Neuronal stem cell (in vitro differentiated cells): ENCODE measurements at regions not wholly inside any gene's neighbourhood (a gene's known extent, or its start where the extent isn't known, plus 50 kb on each side); places are given as distances from the start of the nearest gene placed in this dataset.

Source experiments
- DNase-seq: peaks from one replicate; pipeline ENCODE4 v3.0.0-alpha.2; 2013; ENCODE audit warnings: low spot score
- H2AFZ ChIP-seq: one replicate; pipeline ENCODE4 v1.6.1; 2013; ENCODE audit warnings: mild to moderate bottlenecking, low read length, inconsistent platforms
- H2AK5ac ChIP-seq: 2 replicates; pipeline ENCODE4 v1.6.1; 2013; ENCODE audit warnings: low read depth, mild to moderate bottlenecking, inconsistent platforms, low read length, moderate library complexity, mixed read lengths
- H2BK120ac ChIP-seq: 2 replicates; pipeline ENCODE4 v1.6.1; 2013; ENCODE audit warnings: low read depth, mild to moderate bottlenecking, inconsistent platforms, low read length, moderate library complexity, mixed read lengths
- H2BK12ac ChIP-seq: one replicate; pipeline ENCODE4 v1.6.1; 2013; ENCODE audit warnings: low read length, inconsistent platforms
- H2BK15ac ChIP-seq: 2 replicates; pipeline ENCODE4 v1.6.1; 2013; ENCODE audit warnings: mild to moderate bottlenecking, low read length, inconsistent platforms, mixed read lengths
- H2BK5ac ChIP-seq: one replicate; pipeline ENCODE4 v1.6.1; 2013; ENCODE audit warnings: inconsistent platforms, mild to moderate bottlenecking, low read length, moderate library complexity
- H3K14ac ChIP-seq: one replicate; pipeline ENCODE4 v1.6.1; 2013; ENCODE audit warnings: low read length, inconsistent platforms
- H3K18ac ChIP-seq: 2 replicates; pipeline ENCODE4 v1.6.1; 2013; ENCODE audit warnings: low read length, inconsistent platforms
- H3K23ac ChIP-seq: 2 replicates; pipeline ENCODE4 v1.6.1; 2013; ENCODE audit warnings: low read depth, mild to moderate bottlenecking, mixed read lengths, low read length, inconsistent platforms; ENCODE audit not compliant: poor library complexity
- H3K27ac ChIP-seq: replicated peaks from 3 replicates; pipeline ENCODE4 v1.5.1; 2013; ENCODE audit warnings: low read length, inconsistent platforms
- H3K27me3 ChIP-seq, 3 experiments: 2 replicates each; pipeline ENCODE4 v1.6.1; 2013; ENCODE audit warnings: low read length in 3 of 3, mild to moderate bottlenecking in 2 of 3, inconsistent platforms in 1 of 3, low read depth in 1 of 3, mixed read lengths in 1 of 3, moderate library complexity in 1 of 3; ENCODE audit not compliant: control insufficient read depth in 3 of 3, insufficient read depth in 3 of 3
- H3K36me3 ChIP-seq, 2 donors: replicated peaks in 1 of 2; 2 replicates each; pipeline ENCODE4 v1.6.1; 2013; ENCODE audit warnings: low read length in 2 of 2; ENCODE audit not compliant: control insufficient read depth in 2 of 2, insufficient read depth in 2 of 2
- H3K4ac ChIP-seq: 2 replicates; pipeline ENCODE4 v1.6.1; 2013; ENCODE audit warnings: inconsistent platforms, mild to moderate bottlenecking, low read length, moderate library complexity
- H3K4me1 ChIP-seq, 2 donors: 1 replicate in 1 of 2; 2 replicates in 1 of 2; pipeline ENCODE4 v1.6.1; 2013; ENCODE audit warnings: low read length in 2 of 2, low read depth in 1 of 2; ENCODE audit not compliant: control insufficient read depth in 2 of 2, insufficient read depth in 1 of 2
- H3K4me2 ChIP-seq: one replicate; pipeline ENCODE4 v1.6.1; 2013; ENCODE audit warnings: mild to moderate bottlenecking, low read length, inconsistent platforms; ENCODE audit not compliant: insufficient read depth, poor library complexity, severe bottlenecking
- H3K4me3 ChIP-seq, 2 donors: 2 replicates each; pipeline ENCODE4 v1.5.1; 2013; ENCODE audit warnings: low read length in 2 of 2, mild to moderate bottlenecking in 2 of 2, inconsistent platforms in 1 of 2, moderate library complexity in 1 of 2
- H3K79me1 ChIP-seq: one replicate; pipeline ENCODE4 v1.6.1; 2013; ENCODE audit warnings: low read depth, mild to moderate bottlenecking, inconsistent platforms, low read length, moderate library complexity
- H3K9ac ChIP-seq: one replicate; pipeline ENCODE4 v1.6.1; 2013; ENCODE audit warnings: mild to moderate bottlenecking, low read depth, low read length, inconsistent platforms; ENCODE audit not compliant: poor library complexity
- H3K9me3 ChIP-seq, 2 donors: replicated peaks in 1 of 2; 2 replicates each; pipeline versions ENCODE3 to v1.6.1; 2013; ENCODE audit warnings: low read length in 2 of 2, mild to moderate bottlenecking in 2 of 2, inconsistent platforms in 1 of 2, low read depth in 1 of 2, mixed read lengths in 1 of 2, moderate library complexity in 1 of 2; ENCODE audit not compliant: control insufficient read depth in 2 of 2, insufficient read depth in 1 of 2
- H4K8ac ChIP-seq: one replicate; pipeline ENCODE4 v1.6.1; 2013; ENCODE audit warnings: low read depth, mild to moderate bottlenecking, inconsistent platforms, low read length, moderate library complexity
- H4K91ac ChIP-seq: one replicate; pipeline ENCODE4 v1.6.1; 2013; ENCODE audit warnings: low read length, low read depth, mild to moderate bottlenecking, inconsistent platforms; ENCODE audit not compliant: poor library complexity
- WGBS, 2 donors: extraction: QIAGEN DNeasy Blood & Tissue Kit; methylation state at CpG; one replicate each; pipeline ENCODE4 v1.1.7; 2013; ENCODE audit warnings: missing lambda C conversion rate in 2 of 2, mixed read lengths in 1 of 2; ENCODE audit not compliant: insufficient read length in 2 of 2, insufficient replicate concordance in 1 of 2; ENCODE audit errors: extremely low coverage in 2 of 2; 5-methylcytosine and 5-hydroxymethylcytosine counted together

DNA sequence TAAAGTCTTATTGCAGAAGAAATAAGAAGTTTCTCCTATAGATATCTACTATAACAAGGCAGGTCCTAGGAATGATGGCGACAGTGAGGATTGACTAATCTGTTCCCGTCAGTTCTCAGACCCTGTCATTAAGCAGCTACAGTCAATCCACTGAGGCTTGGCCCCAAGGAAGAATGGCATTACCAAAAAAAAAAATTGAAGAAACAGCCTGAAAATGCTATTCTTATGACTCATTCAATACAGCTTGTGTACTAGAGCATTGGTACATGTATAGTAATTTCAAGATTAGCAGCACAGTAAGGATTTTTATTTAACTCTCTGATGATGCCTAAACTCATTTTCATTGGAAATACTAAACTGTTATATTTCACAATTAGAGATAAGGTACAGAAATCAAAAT lies 1096.1 kb upstream of the NXPH2 start:
- no peak overlapping the region for H2BK12ac ChIP-seq
- H2BK5ac ChIP-seq: no peak overlapping the region
- no peak overlapping the region for H4K91ac ChIP-seq
- H3K4me3 ChIP-seq: no peak overlapping the region
- H2BK120ac ChIP-seq: no peak overlapping the region
- no peak overlapping the region for H2BK15ac ChIP-seq
- H3K4me1 ChIP-seq: no peaks in the 10 kb centered on the region
- no peak overlapping the region for H3K4ac ChIP-seq
- no peaks in the 10 kb centered on the region for H3K9me3 ChIP-seq
- DNase-seq: no peak
- no peaks in the 10 kb centered on the region for H3K79me1 ChIP-seq
- WGBS, 2 donors: no CpG with 5 or more reads among the region's 2 CpGs
- H2AK5ac ChIP-seq: no peak overlapping the region
- no peak overlapping the region for H3K14ac ChIP-seq
- no peak overlapping the region for H3K27ac ChIP-seq
- H3K18ac ChIP-seq: no peak overlapping the region
- H3K27me3 ChIP-seq: no peaks in the 10 kb centered on the region
- no peak overlapping the region for H2AFZ ChIP-seq
- H3K4me2 ChIP-seq: no peak overlapping the region
- H3K36me3 ChIP-seq: no peaks in the 10 kb centered on the region
- no peak overlapping the region for H4K8ac ChIP-seq
- no peak overlapping the region for H3K23ac ChIP-seq
- H3K9ac ChIP-seq: no peak overlapping the region

DNA sequence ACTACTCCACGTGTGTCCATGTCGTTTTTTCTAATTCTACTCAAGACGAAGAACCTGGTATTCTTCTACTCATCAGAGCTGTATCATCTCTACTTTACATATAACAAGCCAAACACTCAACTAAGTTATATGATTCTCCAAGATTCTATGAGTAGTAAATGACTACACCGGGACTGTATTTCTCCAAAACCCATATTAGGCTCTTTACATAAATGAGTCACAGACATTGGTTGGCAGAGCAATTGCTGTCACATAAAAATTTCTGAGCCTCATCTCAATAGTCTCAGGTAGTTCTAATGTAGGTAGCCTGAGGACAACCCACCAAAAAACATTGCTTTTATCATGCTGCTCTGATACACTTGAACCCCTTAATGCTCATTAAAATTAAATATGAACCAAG lies 1092.3 kb upstream of the NXPH2 start:
- H3K27ac ChIP-seq: no peak overlapping the region
- H3K14ac ChIP-seq: no peak overlapping the region
- no peak overlapping the region for H3K18ac ChIP-seq
- no peak overlapping the region for H2AK5ac ChIP-seq
- no peak overlapping the region for H4K8ac ChIP-seq
- H3K4me3 ChIP-seq: no peak overlapping the region
- H3K36me3 ChIP-seq: no peaks in the 10 kb centered on the region
- H3K4me1 ChIP-seq: no peaks in the 10 kb centered on the region
- H4K91ac ChIP-seq: no peak overlapping the region
- no peaks in the 10 kb centered on the region for H3K27me3 ChIP-seq
- no peak overlapping the region for H3K4ac ChIP-seq
- H2BK12ac ChIP-seq: no peak overlapping the region
- H2BK5ac ChIP-seq: no peak overlapping the region
- H2AFZ ChIP-seq: no peak overlapping the region
- H3K79me1 ChIP-seq: no peaks in the 10 kb centered on the region
- no peak overlapping the region for H3K23ac ChIP-seq
- H3K4me2 ChIP-seq: no peak overlapping the region
- H2BK15ac ChIP-seq: no peak overlapping the region
- no CpG with 5 or more reads among the region's 4 CpGs for WGBS, 2 donors
- H2BK120ac ChIP-seq: no peak overlapping the region
- H3K9ac ChIP-seq: no peak overlapping the region
- DNase-seq: no peak
- no peaks in the 10 kb centered on the region for H3K9me3 ChIP-seq

DNA sequence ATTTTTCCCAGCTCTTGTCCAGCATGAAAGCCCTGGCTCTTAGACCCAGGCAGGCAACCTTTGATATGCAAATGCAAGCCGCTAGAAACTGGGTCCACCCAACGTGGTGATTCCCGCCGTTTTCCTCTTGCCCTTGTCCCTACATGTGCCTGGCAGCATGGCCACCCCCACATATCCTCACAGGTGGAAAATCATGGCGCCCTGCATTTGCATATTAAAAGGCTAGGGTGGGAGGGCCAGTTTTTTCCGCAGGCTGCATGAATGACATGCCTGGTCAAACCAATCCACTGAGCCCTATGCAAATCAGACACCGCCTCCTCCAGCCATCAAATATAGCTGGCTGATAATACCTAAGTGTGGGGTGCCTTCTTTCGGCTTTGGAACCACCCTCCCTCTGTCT lies 1091.8 kb upstream of the NXPH2 start:
- no peak overlapping the region for H3K14ac ChIP-seq

DNA sequence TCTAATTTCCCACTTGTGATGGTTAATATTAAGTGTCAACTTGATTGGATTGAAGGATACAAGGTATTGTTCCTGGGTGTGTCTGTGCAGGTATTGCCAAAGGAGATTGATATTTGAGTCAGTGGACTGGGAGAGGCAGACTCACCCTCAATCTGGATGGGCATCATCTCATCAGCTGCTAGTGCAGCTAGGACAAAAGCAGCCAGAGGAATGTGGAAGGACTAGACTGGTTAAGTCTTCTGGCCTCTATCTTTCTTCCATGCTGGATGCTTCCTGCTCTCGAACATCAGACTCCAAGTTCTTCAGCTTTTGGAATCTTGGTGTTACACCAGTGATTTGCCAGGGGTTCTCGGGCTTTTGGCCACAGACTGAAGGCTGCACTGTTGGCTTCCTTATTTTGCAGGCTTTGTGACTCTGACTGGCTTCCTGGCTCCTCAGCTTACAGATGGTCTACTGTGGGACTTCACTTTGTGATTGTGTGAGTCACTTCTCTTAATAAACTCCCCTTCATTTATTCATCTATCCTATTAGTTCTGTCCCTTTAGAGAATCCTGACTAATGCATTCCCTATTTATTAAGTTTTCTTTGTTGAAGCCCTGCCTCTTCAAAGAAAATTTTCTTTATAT lies 1087.5 kb upstream of the NXPH2 start:
- H4K8ac ChIP-seq: no peak overlapping the region
- H3K79me1 ChIP-seq: no peaks in the 10 kb centered on the region
- no peak overlapping the region for H3K14ac ChIP-seq
- no peak overlapping the region for H4K91ac ChIP-seq
- H3K27me3 ChIP-seq: no peaks in the 10 kb centered on the region
- H3K9me3 ChIP-seq: peaks cover 5 to 6% of the 10 kb centered on the region in 2 donors
- H3K9ac ChIP-seq: no peak overlapping the region
- H3K36me3 ChIP-seq: no peaks in the 10 kb centered on the region
- no peak overlapping the region for H2BK15ac ChIP-seq
- no peak overlapping the region for H2AK5ac ChIP-seq
- no peak overlapping the region for H2AFZ ChIP-seq
- H3K23ac ChIP-seq: no peak overlapping the region
- WGBS, 2 donors: no CpG with 5 or more reads among the region's 2 CpGs
- no peak overlapping the region for H3K4me2 ChIP-seq
- H3K18ac ChIP-seq: no peak overlapping the region
- no peak for DNase-seq
- H2BK5ac ChIP-seq: no peak overlapping the region
- H2BK12ac ChIP-seq: no peak overlapping the region
- H3K4me1 ChIP-seq: no peaks in the 10 kb centered on the region
- no peak overlapping the region for H3K4ac ChIP-seq
- no peak overlapping the region for H2BK120ac ChIP-seq
- H3K27ac ChIP-seq: no peak overlapping the region
- no peak overlapping the region for H3K4me3 ChIP-seq

More for the DNA sequence above, 1091.8 kb upstream of the NXPH2 start:
- no peak overlapping the region for H3K4me3 ChIP-seq
- H3K4me2 ChIP-seq: no peak overlapping the region
- no peak overlapping the region for H2BK12ac ChIP-seq
- H2AFZ ChIP-seq: no peak overlapping the region
- H3K4ac ChIP-seq: no peak overlapping the region
- WGBS, 2 donors: no CpG with 5 or more reads among the region's 8 CpGs
- DNase-seq: no peak
- no peaks in the 10 kb centered on the region for H3K36me3 ChIP-seq
- H3K27me3 ChIP-seq: no peaks in the 10 kb centered on the region
- H2BK5ac ChIP-seq: no peak overlapping the region
- H2BK15ac ChIP-seq: no peak overlapping the region
- H3K9me3 ChIP-seq: no peaks in the 10 kb centered on the region
- H3K23ac ChIP-seq: no peak overlapping the region
- H4K8ac ChIP-seq: no peak overlapping the region
- H4K91ac ChIP-seq: no peak overlapping the region
- H3K27ac ChIP-seq: no peak overlapping the region
- H2AK5ac ChIP-seq: no peak overlapping the region
- no peak overlapping the region for H3K18ac ChIP-seq
- no peak overlapping the region for H3K9ac ChIP-seq
- H3K79me1 ChIP-seq: no peaks in the 10 kb centered on the region
- no peak overlapping the region for H2BK120ac ChIP-seq
- no peaks in the 10 kb centered on the region for H3K4me1 ChIP-seq
